GM10248 (cell line): ENCODE measurements at regions not wholly inside any gene's neighbourhood (a gene's known extent, or its start where the extent isn't known, plus 50 kb on each side); places are given as distances from the start of the nearest gene placed in this dataset.
"Not testable (repeated sequence)": the region's sequence is repeated elsewhere in the genome, so short reads cannot be mapped to it uniquely, and the experiment has no call there.

Experiments
- CTCF ChIA-PET: fragments of 300-600 bp; sonication (Branson Sonifier 250); formaldehyde crosslinking; extraction: SDS; loops from one replicate; lab custom pipeline; 2021; ENCODE audit warnings: antibody characterized with exemption; lab: Yijun Ruan, JAX
- POLR2A ChIA-PET: fragments of 350-650 bp; sonication (Branson Sonifier 250); formaldehyde crosslinking; extraction: SDS; loops from one replicate; lab custom pipeline; 2020; ENCODE audit warnings: antibody characterized with exemption; lab: Yijun Ruan, JAX
- DNase-seq: peaks from one replicate; pipeline ENCODE4 v3.0.0; 2012; ENCODE audit errors: extremely low spot score
- TF ChIP-seq, protein P1 (sequence below): IDR thresholded peaks from 2 replicates; pipeline ENCODE4 v1.5.1; 2012; ENCODE audit warnings: mild to moderate bottlenecking, low read depth; ENCODE audit errors: extremely low read depth, missing control alignments, control extremely low read depth

- ChIA-PET CTCF (interaction anchor here (1.0 to 1.3 kb wide), 2 partner anchors 19 to 59 kb away, joined by 3 to 5 read pairs; no protein-coding TSS in a partner anchor), POLR2A (no interaction called here)
- no peak for DNase-seq
- TF ChIP-seq, protein P1, sequence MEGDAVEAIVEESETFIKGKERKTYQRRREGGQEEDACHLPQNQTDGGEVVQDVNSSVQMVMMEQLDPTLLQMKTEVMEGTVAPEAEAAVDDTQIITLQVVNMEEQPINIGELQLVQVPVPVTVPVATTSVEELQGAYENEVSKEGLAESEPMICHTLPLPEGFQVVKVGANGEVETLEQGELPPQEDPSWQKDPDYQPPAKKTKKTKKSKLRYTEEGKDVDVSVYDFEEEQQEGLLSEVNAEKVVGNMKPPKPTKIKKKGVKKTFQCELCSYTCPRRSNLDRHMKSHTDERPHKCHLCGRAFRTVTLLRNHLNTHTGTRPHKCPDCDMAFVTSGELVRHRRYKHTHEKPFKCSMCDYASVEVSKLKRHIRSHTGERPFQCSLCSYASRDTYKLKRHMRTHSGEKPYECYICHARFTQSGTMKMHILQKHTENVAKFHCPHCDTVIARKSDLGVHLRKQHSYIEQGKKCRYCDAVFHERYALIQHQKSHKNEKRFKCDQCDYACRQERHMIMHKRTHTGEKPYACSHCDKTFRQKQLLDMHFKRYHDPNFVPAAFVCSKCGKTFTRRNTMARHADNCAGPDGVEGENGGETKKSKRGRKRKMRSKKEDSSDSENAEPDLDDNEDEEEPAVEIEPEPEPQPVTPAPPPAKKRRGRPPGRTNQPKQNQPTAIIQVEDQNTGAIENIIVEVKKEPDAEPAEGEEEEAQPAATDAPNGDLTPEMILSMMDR, result no peak
Observed at GRCh38 chr13:72637561-72637960, 89.9 kb downstream of the MZT1 start.

GRCh38 chr13:72634859-72635258 is 92.6 kb downstream of the MZT1 start:
- CTCF ChIA-PET, result interaction anchor here (1.3 to 2.0 kb wide), 2 partner anchors 8 to 10 kb away, joined by 3 to 7 read pairs; no protein-coding TSS in a partner anchor
- DNase-seq, result no peak
- TF ChIP-seq, protein P1, result no peak
- POLR2A ChIA-PET, result no interaction called here

GRCh38 chr13:72622546-72622945 is 104.9 kb downstream of the MZT1 start:
- CTCF ChIA-PET, result interaction anchor here (1.0 kb wide), 1 partner anchor 20 kb away, joined by 3 read pairs; no protein-coding TSS in a partner anchor
- TF ChIP-seq, protein P1, result no peak
- no peak for DNase-seq
- POLR2A ChIA-PET, result no interaction called here

GRCh38 chr13:72620874-72621273 is 106.6 kb downstream of the MZT1 start:
- TF ChIP-seq, protein P1, result no peak
- POLR2A ChIA-PET, result no interaction called here
- CTCF ChIA-PET, result no interaction called here
- DNase-seq, result no peak

DNA sequence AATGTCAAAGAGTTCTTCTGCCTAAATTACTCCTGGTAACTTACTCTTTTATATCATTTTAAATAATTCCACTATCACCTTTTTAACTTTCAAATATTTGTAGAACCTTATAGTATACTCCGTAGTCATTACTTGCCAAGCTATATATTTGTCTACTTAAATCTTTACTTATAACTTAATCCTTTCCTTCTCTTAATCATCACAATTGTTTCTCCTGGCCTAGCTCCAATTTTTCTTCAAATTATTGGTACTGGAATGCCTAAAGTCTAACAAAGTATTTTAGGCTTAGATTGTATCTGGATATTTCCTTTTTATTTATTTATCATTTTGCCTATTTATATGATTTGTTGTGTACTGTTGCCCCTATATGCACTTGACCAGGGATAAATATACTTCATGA is 109.5 kb downstream of the MZT1 start:
- CTCF ChIA-PET, result interaction anchor here (1.0 to 1.3 kb wide), 2 partner anchors 9 to 11 kb away, joined by 4 to 6 read pairs; no protein-coding TSS in a partner anchor
- DNase-seq, result no peak
- TF ChIP-seq, protein P1, result no peak
- POLR2A ChIA-PET, result no interaction called here

DNA sequence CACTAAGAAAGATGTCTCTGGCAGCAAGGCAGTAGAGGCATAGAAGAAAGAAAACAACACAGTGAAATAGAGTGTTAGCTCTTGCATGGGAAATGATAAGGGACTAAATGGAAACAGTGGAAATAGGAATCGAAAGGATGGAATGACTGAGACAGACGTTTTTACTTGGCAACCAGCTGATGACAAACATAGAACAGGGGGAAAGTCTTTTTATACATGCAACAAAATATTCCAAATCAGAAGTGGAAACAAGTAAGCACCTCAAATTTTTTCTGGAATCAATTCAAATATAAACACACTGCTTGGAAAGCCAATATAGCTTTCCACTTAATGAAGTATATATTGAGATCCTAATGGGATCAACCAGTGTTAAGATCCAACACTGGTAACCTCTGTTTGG is 110.2 kb downstream of the MZT1 start:
- CTCF ChIA-PET, result interaction anchor here (1.0 to 1.5 kb wide), 3 partner anchors 9 to 16 kb away, joined by 3 to 6 read pairs (median 4); no protein-coding TSS in a partner anchor
- POLR2A ChIA-PET, result no interaction called here
- TF ChIP-seq, protein P1, result no peak
- no peak for DNase-seq

GRCh38 chr13:72610251-72610891 is 117.1 kb downstream of the MZT1 start:
- POLR2A ChIA-PET, DNase-seq, CTCF ChIA-PET: not testable (repeated sequence)
